ENCODE measurements at regions not wholly inside any gene's neighbourhood (a gene's known extent, or its start where the extent isn't known, plus 50 kb on each side); places are given as distances from the start of the nearest gene placed in this dataset.

- no peak for TF ChIP-seq CTCF (IDR thresholded peaks at IDR 0.05; ENCODE audit: low read depth, low read length)
- H3K4me3 ChIP-seq (replicated peaks in 1 of 2; ENCODE audit: low read depth in 2 of 2, low read length in 2 of 2) = no peak overlapping the region
- DNase-seq (ENCODE audit: low read depth in 2 of 2) = no peak
Observed at GRCh38 chr10:121053151-121053550, 202.0 kb downstream of the WDR11 start.

DNA sequence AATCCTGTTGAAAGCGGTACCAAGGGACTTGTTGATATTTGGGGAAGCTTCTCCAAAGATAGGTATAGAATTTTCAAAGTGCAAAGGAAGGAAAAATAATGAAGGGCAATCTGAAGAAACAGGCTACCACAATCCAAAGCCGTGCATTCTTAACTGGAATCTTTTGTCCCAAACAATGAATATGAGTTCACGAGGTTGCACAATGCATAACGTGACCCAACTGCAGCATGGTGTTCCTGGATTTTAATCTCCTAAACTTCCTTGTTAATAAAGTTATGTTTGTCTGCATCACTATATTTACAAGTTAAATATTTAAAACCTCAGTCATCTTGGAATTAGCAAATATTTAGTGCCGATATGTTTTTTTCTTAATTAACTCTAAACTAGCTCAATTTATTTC lies 203.7 kb downstream of the WDR11 start:
- no peak for TF ChIP-seq CTCF (IDR thresholded peaks at IDR 0.05; ENCODE audit: low read depth, low read length)
- DNase-seq (ENCODE audit: low read depth in 2 of 2) = no peak
- no peak overlapping the region for H3K4me3 ChIP-seq (replicated peaks in 1 of 2; ENCODE audit: low read depth in 2 of 2, low read length in 2 of 2)

DNA sequence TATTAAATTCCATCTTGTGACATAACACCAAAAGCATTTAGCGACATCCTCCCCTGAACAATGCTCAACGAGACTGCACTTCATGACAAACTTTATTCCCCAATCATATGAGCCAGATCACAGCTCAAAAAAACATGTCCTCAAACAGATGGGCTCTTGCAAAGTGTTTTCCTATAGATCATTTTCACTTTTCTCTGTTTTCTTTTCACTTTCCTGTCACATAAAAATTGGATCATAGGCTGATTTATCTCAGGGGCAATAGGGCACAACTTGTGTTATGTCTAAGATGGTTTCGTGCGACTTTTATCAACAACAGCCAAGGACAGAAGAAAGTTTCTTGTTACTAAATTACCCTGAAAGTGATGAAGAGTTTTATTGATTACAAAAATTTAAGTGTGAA lies 206.1 kb downstream of the WDR11 start:
- H3K4me3 ChIP-seq (replicated peaks in 1 of 2; ENCODE audit: low read depth in 2 of 2, low read length in 2 of 2) = no peak overlapping the region
- DNase-seq (ENCODE audit: low read depth in 2 of 2) = no peak
- TF ChIP-seq CTCF (IDR thresholded peaks at IDR 0.05; ENCODE audit: low read depth, low read length) = no peak

- DNase-seq (ENCODE audit: low read depth in 2 of 2) = no peak
- H3K4me3 ChIP-seq (replicated peaks in 1 of 2; ENCODE audit: low read depth in 2 of 2, low read length in 2 of 2) = no peak overlapping the region
- TF ChIP-seq CTCF (IDR thresholded peaks at IDR 0.05; ENCODE audit: low read depth, low read length) = no peak
Observed at GRCh38 chr10:121058082-121058481, 206.9 kb downstream of the WDR11 start.

GRCh38 chr10:121059351-121059750 lies 208.2 kb downstream of the WDR11 start:
- no peak overlapping the region for H3K4me3 ChIP-seq (replicated peaks in 1 of 2; ENCODE audit: low read depth in 2 of 2, low read length in 2 of 2)
- no peak for TF ChIP-seq CTCF (IDR thresholded peaks at IDR 0.05; ENCODE audit: low read depth, low read length)
- no peak for DNase-seq (ENCODE audit: low read depth in 2 of 2)

DNA sequence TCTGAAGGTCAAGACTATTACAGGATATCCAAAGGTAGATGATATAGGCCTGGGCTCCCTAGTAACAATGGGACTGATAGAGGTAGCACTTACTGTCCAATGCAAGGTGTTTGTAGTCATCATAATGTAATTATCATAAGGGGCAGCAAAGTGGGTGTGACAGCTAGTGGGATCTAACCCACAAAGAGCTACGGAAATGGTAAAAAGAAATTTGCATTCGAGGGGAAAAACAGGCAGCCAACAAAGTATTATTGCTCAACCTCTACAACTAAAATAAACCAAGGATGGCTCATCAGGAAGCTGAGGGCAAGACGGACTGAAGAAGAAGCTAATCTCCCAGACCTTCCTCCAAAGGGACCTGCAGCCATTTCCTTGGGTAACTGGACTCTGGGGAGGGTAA lies 211.0 kb downstream of the WDR11 start:
- no peak overlapping the region for H3K4me3 ChIP-seq (replicated peaks in 1 of 2; ENCODE audit: low read depth in 2 of 2, low read length in 2 of 2)
- TF ChIP-seq CTCF (IDR thresholded peaks at IDR 0.05; ENCODE audit: low read depth, low read length) = no peak
- no peak for DNase-seq (ENCODE audit: low read depth in 2 of 2)

DNA sequence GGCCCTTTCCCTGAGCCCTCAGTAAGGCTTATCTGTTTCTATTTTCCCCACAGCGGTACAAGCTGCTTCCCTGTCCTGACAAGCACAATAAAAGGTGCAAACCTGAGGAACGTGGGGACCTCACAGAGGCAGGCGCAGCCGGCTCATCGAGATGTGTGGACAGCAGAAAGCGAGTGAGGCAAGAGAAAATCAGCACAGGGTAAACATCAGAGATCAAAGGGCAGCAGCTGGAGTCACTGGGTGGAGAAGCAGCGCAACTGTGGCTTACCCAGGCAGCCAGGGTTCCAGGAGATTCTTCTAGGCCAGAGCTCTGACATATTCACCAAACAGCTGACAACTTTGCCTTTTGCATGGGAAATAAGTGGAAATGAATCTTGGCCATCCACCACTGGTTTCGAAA lies 212.6 kb downstream of the WDR11 start:
- no peak overlapping the region for H3K4me3 ChIP-seq (replicated peaks in 1 of 2; ENCODE audit: low read depth in 2 of 2, low read length in 2 of 2)
- no peak for TF ChIP-seq CTCF (IDR thresholded peaks at IDR 0.05; ENCODE audit: low read depth, low read length)
- DNase-seq (ENCODE audit: low read depth in 2 of 2) = no peak

Measured in cardiac fibroblast (primary cell).